ENCODE measurements at regions not wholly inside any gene's neighbourhood (a gene's known extent, or its start where the extent isn't known, plus 50 kb on each side); places are given as distances from the start of the nearest gene placed in this dataset.

- ChIA-PET CTCF (interaction anchor here (1.0 to 1.3 kb wide), 2 partner anchors 16 to 31 kb away, joined by 3 to 4 read pairs; no protein-coding TSS in a partner anchor), POLR2A (no interaction called here)
- Histone ChIP-seq H3K9me1 (replicated peaks; ENCODE audit: control insufficient read depth, extremely low read depth, insufficient read depth, low read length) (no peaks in the 10 kb centered on the region), H3K27ac (ENCODE audit: insufficient read depth, low read depth, low read length) (no peak overlapping the region), H4K20me1 (replicated peaks; ENCODE audit: control insufficient read depth, extremely low read depth, insufficient read depth, low read length) (no peaks in the 10 kb centered on the region), H3K4me2 (ENCODE audit: insufficient read depth, low read length) (no peak overlapping the region), H3K27me3 (ENCODE audit: control insufficient read depth in 2 of 2, insufficient read depth in 2 of 2, low read length in 2 of 2) (no peaks in the 10 kb centered on the region), H3K4me1 (ENCODE audit: control insufficient read depth, extremely low read depth, insufficient read depth, low read length) (no peaks in the 10 kb centered on the region), H3K9me3 (replicated peaks; ENCODE audit: control insufficient read depth, insufficient read depth, low read length) (no peaks in the 10 kb centered on the region), H3K79me2 (ENCODE audit: control insufficient read depth, insufficient read depth, low read length) (no peaks in the 10 kb centered on the region), H3K9ac (replicated peaks; ENCODE audit: extremely low read depth, insufficient read depth, low read length) (no peak overlapping the region), H2AFZ (ENCODE audit: low read depth, low read length) (no peak overlapping the region), H3K36me3 (ENCODE audit: control insufficient read depth in 2 of 2, extremely low read depth in 1 of 2, insufficient read depth in 2 of 2, low read length in 2 of 2) (no peaks in the 10 kb centered on the region), H3K4me3 (replicated peaks in 1 of 3; ENCODE audit: insufficient read depth in 1 of 3, low read depth in 1 of 3, low read length in 3 of 3) (no peak overlapping the region)
- FAIRE-seq (no peak), DNase-seq (ENCODE audit: low read depth, low spot score) (no peak)
- TF ChIP-seq MAX (IDR thresholded peaks at IDR 0.05; ENCODE audit: insufficient read depth, insufficient read length) (no peak), POLR2A (IDR thresholded peaks at IDR 0.05; ENCODE audit: low read depth, low read length) (no peak), GATA2 (IDR thresholded peaks at IDR 0.05; ENCODE audit: insufficient read depth, insufficient read length, low read depth, low read length) (no peak)
- no TSS peak for BruUV-seq (replicated peaks)
- dilution Hi-C loops (cut with MboI; ENCODE audit: extremely low pct_ligation_motif_present, low sequenced_read_pairs): no loop called here
- intact Hi-C loops (cut with micrococcal nuclease): no loop called here
These were observed 290.5 kb downstream of the RFC3 start for GRCh38 chr13:34108410-34108809.

DNA sequence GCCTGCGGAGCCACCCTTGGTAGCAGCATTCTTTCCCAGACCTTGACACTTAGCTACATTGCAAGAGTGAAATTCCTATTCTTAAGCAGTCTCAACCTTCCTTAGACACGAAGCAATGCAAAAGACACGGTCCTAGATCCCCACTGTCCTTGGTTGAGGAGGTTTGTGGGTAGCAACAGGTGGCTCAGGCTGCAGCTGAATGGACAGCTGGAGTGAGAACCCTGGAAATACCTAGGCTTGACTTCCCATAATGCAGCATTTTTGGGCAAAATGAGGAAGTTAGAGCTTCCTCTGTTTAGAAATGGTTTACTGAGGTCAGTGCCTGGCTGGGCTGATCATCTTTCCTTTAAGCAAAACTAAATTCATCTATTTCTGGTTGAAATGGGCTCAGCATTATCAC is 296.6 kb downstream of the RFC3 start:
- no TSS peak for BruUV-seq (replicated peaks)
- Histone ChIP-seq H3K9me3 (replicated peaks; ENCODE audit: control insufficient read depth, insufficient read depth, low read length) (no peaks in the 10 kb centered on the region), H3K27ac (ENCODE audit: insufficient read depth, low read depth, low read length) (no peak overlapping the region), H2AFZ (ENCODE audit: low read depth, low read length) (no peak overlapping the region), H3K36me3 (ENCODE audit: control insufficient read depth in 2 of 2, extremely low read depth in 1 of 2, insufficient read depth in 2 of 2, low read length in 2 of 2) (no peaks in the 10 kb centered on the region), H3K9me1 (replicated peaks; ENCODE audit: control insufficient read depth, extremely low read depth, insufficient read depth, low read length) (no peaks in the 10 kb centered on the region), H3K27me3 (ENCODE audit: control insufficient read depth in 2 of 2, insufficient read depth in 2 of 2, low read length in 2 of 2) (no peaks in the 10 kb centered on the region), H3K4me3 (replicated peaks in 1 of 3; ENCODE audit: insufficient read depth in 1 of 3, low read depth in 1 of 3, low read length in 3 of 3) (no peak overlapping the region), H3K9ac (replicated peaks; ENCODE audit: extremely low read depth, insufficient read depth, low read length) (no peak overlapping the region), H3K4me2 (ENCODE audit: insufficient read depth, low read length) (no peak overlapping the region), H4K20me1 (replicated peaks; ENCODE audit: control insufficient read depth, extremely low read depth, insufficient read depth, low read length) (no peaks in the 10 kb centered on the region), H3K4me1 (ENCODE audit: control insufficient read depth, extremely low read depth, insufficient read depth, low read length) (no peaks in the 10 kb centered on the region), H3K79me2 (ENCODE audit: control insufficient read depth, insufficient read depth, low read length) (no peaks in the 10 kb centered on the region)
- intact Hi-C loops (cut with micrococcal nuclease) (no loop called here), dilution Hi-C loops (cut with MboI; ENCODE audit: extremely low pct_ligation_motif_present, low sequenced_read_pairs) (no loop called here)
- FAIRE-seq: no peak
- DNase-seq (ENCODE audit: low read depth, low spot score): no peak
- ChIA-PET CTCF (no interaction called here), POLR2A (no interaction called here)
- TF ChIP-seq FOS (IDR thresholded peaks at IDR 0.05; ENCODE audit: borderline replicate concordance, insufficient read depth, low read length): no peak
- TF ChIP-seq POLR2A (IDR thresholded peaks at IDR 0.05; ENCODE audit: low read depth, low read length): no peak
- TF ChIP-seq GATA2 (IDR thresholded peaks at IDR 0.05; ENCODE audit: insufficient read depth, insufficient read length, low read depth, low read length): no peak
- TF ChIP-seq MYC (IDR thresholded peaks at IDR 0.05; ENCODE audit: low read depth, low read length): no peak
- no peak for TF ChIP-seq CTCF (IDR thresholded peaks at IDR 0.05; ENCODE audit: extremely low read depth in 1 of 2, insufficient read depth in 1 of 2, low read depth in 1 of 2, low read length in 2 of 2)
- TF ChIP-seq EZH2 (IDR thresholded peaks at IDR 0.05; ENCODE audit: borderline replicate concordance, low read depth, low read length, severe bottlenecking): no peak
- no peak for TF ChIP-seq JUN (IDR thresholded peaks at IDR 0.05; ENCODE audit: borderline replicate concordance, insufficient read depth, insufficient read length, low read depth)
- TF ChIP-seq MAX (IDR thresholded peaks at IDR 0.05; ENCODE audit: insufficient read depth, insufficient read length): no peak
- no peak for TF ChIP-seq POLR2AphosphoS5 (IDR thresholded peaks at IDR 0.05; ENCODE audit: insufficient read depth, low read depth, low read length)
